ENCODE measurements at regions not wholly inside any gene's neighbourhood (a gene's known extent, or its start where the extent isn't known, plus 50 kb on each side); places are given as distances from the start of the nearest gene placed in this dataset.
"Not testable (repeated sequence)": the region's sequence is repeated elsewhere in the genome, so short reads cannot be mapped to it uniquely, and the experiment has no call there.

GRCh38 chr13:21883713-21884112, 212.8 kb downstream of the FGF9 start:
- no peak for DNase-seq

- DNase-seq: no peak
These were observed 213.5 kb downstream of the FGF9 start for GRCh38 chr13:21884299-21884909.

DNA sequence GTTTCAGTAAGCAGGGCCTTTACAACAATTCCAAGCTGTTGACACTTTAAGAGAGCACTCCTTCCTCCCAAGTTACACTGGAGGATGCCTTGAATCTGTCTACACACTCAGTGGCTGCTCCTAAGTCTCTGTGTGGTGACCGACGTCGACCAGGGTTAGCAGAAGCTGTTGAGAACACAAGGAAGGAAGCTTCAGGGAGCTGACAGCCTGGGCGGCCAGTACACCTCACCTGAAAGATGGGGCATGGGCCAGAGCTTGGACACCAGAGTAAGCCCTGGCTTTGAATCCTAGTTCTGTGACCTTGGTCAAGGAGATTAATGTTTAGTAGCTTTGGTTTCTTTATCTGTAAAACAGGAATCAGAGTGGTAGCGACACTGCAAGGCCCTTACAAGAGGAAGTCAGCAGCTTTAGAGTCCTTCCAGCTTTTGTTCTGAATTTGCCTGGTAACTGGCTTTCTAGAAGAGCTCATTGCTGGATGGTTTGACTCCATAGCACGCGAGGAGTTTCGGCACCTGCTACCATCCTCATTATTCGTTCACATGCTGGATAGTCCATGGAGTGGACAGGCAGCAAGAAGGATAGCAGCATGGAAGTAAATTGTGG, 214.2 kb downstream of the FGF9 start:
- DNase-seq: no peak

DNA sequence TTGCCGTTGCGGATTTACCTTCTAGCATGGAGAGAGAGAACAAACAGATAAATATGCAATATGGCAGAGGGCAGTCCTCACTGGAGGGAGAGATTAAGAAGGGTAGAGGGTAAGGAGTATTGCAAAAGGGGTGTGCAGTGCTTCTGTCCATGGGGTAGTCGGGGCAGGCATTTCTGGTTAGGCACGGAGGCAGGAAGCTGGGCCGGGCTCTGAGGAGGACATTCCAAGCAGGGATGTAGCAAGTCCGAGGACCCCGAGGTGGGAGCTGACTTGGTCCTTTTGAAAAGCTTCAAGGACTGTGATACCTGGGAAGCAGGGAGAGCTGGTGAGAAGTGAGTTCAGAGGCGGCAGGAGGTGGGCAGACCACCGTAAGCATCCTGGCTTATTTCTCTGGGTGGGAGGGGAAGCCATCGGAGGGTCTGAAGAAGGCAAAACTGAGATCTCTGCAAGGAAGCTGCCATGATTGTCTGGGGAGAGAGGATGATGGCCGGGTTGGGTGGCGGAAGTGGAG, 214.9 kb downstream of the FGF9 start:
- DNase-seq: no peak

DNA sequence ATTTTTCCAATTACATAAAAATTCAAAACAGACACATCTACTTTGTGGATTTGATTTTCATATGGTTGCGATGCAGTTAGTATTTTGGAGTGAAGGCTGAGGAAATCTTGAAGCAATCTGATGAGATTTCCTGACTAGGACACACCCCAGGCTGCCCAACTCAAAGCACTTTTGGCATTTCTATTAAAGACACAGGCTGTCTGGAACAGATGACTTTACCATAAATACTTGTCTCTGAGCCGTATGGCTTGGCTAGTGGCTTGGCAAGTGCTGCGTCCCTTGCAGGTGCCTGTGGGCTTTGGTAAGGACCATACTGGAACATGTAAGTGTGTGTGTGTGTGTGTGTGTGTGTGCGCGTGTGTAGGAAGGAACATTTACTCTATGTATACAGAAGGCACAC, 218.8 kb downstream of the FGF9 start:
- DNase-seq: no peak

DNA sequence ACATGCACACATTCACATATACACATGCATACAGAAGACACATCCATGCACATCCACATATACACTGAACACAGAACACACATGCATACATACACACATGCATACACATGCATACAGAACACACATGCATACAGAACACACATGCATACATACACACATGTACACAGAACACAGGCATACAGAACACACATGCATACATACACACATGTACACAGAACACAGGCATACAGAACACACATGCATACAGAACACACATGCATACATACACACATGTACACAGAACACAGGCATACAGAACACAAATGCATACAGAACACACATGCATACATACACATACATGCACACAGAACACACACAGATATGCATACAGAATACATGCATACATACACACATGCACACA, 219.3 kb downstream of the FGF9 start:
- not testable (repeated sequence) for DNase-seq

GRCh38 chr13:21894091-21894490, 223.2 kb downstream of the FGF9 start:
- DNase-seq: no peak

- DNase-seq: no peak
These were observed 224.1 kb downstream of the FGF9 start for GRCh38 chr13:21894703-21895699.

DNA sequence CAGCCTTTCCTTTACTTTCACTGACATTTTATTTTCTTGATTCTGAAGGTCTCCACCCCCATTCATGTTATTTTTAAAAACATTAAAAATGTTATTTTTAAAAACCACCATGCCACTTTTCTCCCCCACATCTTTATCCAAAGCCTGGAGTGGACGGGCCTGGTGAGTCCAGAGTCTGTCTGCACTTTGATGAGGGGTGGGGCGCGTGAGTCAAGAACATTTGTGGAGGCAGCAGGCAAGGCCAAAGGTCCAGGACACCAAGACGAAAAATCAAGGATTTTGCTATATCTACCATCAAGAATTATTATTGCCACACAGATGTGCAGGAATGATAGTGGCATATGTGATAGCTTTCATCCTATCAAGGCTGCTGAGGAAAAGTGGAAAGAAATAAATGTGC, 224.9 kb downstream of the FGF9 start:
- DNase-seq: no peak

GRCh38 chr13:21897161-21897560, 226.3 kb downstream of the FGF9 start:
- no peak for DNase-seq

GRCh38 chr13:21898459-21898858, 227.6 kb downstream of the FGF9 start:
- no peak for DNase-seq

DNA sequence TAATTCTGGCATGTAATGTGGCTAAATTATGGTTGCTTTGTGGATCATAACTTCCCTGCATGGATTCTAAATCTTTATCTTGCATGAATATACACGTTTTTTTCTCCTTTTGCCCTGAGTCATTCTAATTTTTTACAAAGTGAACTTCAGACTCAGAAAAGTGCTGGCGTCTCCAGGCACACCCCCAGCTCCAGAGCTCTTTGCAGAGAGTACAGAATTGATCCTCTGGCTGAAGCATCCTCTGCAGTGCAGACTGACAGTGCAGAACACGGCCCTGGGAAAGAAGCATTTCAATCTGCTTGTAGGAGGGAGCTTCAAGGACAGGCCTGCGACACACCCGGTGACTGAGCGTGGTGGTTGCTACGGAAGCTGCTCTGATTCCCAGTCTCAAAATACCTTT, 228.1 kb downstream of the FGF9 start:
- no peak for DNase-seq

DNA sequence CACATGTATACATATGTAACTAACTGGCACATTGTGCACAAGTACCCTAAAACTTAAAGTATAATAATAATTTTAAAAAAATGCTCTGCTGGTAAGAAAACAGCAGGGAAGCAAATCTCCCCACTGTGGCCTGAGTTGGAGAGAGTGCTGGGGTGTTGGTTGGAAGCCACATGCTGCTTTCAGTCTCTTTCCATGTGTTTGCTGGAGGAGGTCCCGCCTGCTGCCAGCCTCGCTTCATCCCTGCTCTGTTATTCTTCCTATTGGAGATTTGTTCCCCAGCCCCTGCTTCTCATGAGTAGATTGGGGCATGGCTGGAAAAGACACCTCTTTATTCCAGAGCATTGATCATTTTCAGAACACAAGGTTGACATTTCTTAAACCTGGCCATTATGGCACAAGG, 230.5 kb downstream of the FGF9 start:
- no peak for DNase-seq

GRCh38 chr13:21901811-21902708, 231.2 kb downstream of the FGF9 start:
- DNase-seq: no peak

- no peak for DNase-seq
These were observed 231.8 kb downstream of the FGF9 start for GRCh38 chr13:21902709-21903098.

DNA sequence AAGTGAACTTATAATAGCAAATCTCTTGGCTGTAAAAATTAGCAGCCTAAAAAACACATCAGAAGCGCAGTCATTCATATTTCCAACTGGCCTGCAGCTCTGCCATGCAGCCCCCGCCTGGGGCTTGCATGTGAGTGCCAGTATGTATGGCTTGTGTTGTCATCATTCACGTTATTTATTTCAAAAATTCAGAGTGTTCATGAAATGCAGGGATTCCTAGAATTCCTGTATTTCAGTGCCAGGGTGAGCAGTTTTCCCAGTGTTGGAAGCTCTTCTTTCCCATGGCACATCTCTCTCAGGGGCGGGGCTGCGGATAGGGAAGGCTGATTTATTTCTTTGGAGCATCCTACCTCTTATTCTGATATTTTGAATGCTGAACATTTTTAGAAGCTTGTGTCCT, 234.6 kb downstream of the FGF9 start:
- no peak for DNase-seq

DNA sequence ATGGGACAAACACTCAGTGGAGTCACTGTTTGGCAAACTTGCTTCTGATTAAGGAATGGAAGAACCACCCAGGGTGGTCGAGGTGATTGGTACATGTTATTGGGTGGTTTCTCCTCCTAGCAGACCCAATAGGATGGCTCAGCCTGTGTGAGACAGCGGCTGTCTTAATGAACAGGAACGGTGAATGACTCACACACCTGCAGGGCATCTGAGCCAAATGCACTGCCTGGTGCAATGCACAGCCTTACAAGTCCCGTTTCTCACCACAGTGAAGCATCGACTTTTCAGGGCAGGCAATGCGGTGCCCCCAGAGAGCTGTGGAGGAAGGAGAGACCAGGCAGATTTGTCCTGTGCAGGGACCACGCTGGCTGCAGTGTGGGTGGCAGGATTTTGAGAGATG, 238.5 kb downstream of the FGF9 start:
- no peak for DNase-seq

DNA sequence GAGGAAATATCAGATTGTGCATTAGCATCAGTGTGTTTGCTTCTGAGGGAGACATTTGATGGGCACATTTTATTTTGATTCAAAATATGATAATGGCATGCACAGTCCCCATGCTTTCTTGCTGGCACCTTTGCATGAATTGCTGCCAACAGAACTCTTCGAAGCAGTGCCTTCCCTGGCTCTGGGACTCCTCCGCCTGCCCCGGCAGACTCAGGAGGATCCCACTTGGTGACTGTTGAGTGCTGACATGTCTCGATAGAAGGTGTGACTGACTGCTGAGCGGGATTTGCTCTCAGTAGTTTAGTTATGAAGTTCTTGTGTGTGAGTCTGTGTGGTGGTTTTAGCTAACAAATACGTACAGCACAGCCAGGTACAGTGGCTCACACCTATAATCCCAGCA, 239.7 kb downstream of the FGF9 start:
- no peak for DNase-seq

- DNase-seq: no peak
These were observed 240.9 kb downstream of the FGF9 start for GRCh38 chr13:21911646-21912298.

GRCh38 chr13:21913010-21913409, 242.1 kb downstream of the FGF9 start:
- no peak for DNase-seq

DNA sequence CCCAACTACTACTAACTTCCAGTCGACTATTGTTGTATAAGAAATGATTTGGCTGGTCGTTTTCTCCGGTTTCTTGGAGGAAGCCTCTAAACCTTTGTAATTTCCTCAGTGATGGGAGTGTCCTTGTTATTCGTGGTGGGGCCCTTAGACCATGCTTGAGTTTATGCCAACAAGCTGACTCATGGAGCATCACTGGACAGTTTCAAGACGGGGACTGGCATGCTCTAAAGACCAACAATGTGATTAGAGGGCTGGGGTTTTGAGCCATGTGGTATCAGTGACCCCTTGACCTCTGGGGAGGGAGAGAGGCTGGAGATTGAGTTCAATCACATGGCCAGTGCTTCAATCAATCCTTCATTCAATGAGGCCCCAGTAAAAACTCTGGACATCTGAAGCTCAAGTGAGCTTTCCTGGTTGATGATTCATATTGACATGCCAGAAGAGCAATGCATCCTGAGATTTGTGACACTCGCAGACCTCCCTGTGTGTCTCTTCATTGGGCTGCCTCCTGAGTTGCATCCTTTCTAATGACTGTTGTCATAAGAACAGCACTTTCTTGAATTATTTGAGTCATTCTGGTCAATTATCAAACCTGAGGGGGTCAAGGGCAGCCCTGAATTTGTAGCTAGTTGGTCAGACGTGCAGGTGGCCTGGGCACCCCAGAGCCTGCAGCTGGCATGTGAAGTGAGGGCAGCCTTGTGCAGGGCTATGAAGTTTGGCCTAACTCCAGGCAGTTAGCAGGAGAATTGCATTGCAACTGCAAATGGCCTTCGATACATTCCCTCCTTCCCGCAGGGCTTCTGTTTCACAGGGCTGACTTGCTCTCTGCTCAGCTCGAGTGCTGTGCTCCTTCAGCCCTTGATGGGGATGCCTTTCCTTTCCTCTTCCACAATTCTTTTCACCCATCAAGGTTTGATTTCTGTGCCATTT, 246.5 kb downstream of the FGF9 start:
- DNase-seq: no peak

All from amniotic stem cell (primary cell).